HG02571 (cell line): ENCODE measurements at regions not wholly inside any gene's neighbourhood (a gene's known extent, or its start where the extent isn't known, plus 50 kb on each side); places are given as distances from the start of the nearest gene placed in this dataset.

Experiments
- ATAC-seq: cut with Tn5 transposase; IDR thresholded peaks from one replicate; pipeline ENCODE4 v1.9.1; 2021; ENCODE audit warnings: mild to moderate bottlenecking, moderate library complexity; ENCODE audit not compliant: unreplicated experiment

- no peak for ATAC-seq
Measured at GRCh38 chr10:4733150-4733842, 92.7 kb upstream of the AKR1E2 start.

DNA sequence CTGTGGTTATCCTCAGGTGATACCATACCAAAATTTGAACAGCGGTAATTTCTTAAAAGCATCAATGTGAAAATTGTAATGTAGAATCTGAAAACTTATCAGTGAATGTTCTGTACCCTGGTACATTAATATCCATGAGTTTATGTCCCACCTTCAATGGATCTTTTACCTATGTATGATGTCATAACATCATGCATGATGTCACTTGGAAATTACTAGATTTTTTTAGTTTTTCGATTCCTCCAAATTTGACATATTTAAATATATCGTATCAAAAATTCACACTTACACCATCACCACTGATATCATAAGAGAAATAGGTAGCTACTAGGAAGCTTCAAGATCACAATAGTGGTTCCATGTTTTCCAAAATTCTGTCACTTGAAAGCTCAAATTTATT lies 95.0 kb upstream of the AKR1E2 start:
- ATAC-seq = no peak

DNA sequence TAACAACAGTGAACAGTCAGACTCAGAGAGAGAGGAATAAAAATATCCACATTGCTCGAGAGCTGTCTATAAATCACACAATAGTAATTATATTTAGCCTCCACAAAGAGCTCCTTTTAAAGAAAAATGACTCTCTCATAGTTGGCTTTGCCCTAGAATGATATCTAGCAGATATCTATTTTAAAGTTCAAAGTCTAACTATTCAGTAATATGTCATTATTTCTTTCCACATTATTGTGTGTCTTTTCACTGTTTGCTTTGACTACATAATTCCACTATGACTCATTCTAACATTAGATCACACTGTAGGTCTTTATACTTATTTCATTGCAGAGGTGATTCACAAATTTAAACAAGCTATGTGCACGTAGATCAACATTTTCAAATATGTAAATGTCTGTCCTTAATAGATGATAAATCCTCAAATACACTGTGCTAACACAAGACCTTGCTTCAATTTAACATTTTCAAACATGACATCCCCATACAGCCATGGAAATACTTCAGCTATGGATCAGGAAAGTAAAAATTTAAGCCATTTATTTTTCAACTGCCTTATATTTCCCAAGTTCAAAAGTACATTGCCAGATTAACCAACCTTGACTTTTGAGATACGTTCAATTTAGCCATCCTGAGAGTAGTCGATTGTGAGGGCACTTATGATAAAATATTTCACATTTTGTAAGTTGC lies 99.9 kb upstream of the AKR1E2 start:
- no peak for ATAC-seq

- no peak for ATAC-seq
Measured at GRCh38 chr10:4723860-4724259, 102.1 kb upstream of the AKR1E2 start.

DNA sequence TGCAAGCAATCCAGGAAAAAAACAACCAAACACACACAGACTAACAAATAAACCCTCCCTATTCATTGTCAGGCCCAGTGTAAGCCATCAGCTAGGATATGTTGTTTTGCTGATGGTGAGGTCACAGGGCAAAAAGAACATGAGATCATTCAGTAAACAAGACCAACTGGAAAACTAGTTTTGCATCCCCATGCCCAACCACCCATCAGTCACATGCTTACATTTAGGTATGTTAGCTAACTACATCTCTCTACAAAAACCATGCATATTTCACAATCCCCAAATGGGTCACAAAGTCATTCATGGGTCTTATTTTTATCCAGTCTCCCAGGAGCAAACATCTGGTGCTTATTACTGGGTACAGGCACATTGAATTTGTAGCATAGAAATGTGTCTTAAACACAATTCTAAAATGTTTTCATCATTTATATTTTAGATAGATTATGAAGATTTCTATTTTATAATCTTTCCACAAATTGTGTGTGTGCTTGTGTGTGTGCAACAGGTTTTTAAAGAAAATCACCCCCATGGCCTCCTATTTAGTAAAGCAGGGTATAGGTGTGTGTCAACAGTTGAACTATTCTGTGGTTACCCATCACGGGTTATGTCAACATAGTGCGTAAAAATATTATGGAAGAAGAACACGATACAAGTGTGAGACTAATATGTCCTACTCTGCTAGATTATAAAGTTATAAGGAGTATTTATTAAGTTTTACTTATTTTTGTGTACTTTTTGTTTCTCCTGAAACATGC lies 103.8 kb upstream of the AKR1E2 start:
- no peak for ATAC-seq

- no peak for ATAC-seq
Measured at GRCh38 chr10:4720463-4720862, 105.5 kb upstream of the AKR1E2 start.

DNA sequence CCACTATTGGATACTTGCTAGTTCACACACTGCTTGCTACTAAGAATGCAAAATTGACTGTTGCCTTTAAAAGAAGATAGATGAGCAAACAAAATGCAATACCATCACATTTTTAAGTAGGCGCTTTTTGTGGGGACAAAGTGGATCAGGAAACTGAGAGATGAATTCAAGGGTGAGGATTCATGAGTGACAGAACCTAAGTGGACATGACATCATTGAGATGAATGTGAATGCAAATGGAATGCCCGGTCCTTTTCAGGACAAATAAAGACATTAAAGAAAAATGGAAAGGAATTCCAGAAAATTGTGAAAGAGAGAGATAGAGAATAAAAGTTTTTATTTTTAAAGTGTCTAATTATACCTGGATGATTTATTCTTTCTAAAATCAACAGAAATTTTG lies 106.3 kb upstream of the AKR1E2 start:
- ATAC-seq = no peak

- ATAC-seq = no peak
Measured at GRCh38 chr10:4719036-4719435, 107.0 kb upstream of the AKR1E2 start.

DNA sequence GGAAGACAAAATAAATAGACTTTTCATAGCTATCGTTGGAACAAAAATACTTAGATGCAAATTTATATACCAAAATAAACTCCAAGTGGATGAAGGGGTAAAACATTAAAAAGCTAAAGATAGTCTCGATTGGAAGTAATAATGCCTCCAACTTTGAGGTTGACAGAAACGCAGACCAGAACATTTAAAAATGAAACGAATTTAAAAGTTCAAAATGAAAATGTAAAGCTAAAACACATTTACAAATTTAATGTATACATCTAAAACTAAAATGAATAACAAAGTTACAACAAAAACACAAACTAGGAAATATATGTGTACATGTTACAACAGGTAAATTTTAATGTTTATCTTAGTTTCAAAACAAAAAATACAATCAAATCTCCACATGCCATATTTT lies 107.5 kb upstream of the AKR1E2 start:
- ATAC-seq = no peak

GRCh38 chr10:4717670-4718069 lies 108.3 kb upstream of the AKR1E2 start:
- no peak for ATAC-seq

DNA sequence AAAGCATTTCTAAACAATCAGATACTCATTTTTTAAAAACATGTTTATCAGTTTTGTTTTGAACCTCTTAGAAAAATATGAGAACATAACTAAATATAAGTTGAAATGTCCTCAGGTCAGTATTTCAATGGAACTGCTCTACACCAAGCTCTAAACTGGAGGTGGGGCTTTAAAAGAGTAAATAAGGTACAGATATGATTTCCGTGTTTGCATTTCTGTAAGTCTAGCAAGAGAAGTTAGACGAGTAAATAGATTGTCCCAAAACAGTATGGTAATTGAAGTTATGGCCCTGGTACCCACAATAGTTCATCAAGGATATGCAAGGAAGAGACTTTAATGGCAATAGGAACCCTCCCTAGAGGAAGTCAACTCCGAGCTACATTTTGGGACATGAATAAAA lies 115.1 kb upstream of the AKR1E2 start:
- no peak for ATAC-seq

DNA sequence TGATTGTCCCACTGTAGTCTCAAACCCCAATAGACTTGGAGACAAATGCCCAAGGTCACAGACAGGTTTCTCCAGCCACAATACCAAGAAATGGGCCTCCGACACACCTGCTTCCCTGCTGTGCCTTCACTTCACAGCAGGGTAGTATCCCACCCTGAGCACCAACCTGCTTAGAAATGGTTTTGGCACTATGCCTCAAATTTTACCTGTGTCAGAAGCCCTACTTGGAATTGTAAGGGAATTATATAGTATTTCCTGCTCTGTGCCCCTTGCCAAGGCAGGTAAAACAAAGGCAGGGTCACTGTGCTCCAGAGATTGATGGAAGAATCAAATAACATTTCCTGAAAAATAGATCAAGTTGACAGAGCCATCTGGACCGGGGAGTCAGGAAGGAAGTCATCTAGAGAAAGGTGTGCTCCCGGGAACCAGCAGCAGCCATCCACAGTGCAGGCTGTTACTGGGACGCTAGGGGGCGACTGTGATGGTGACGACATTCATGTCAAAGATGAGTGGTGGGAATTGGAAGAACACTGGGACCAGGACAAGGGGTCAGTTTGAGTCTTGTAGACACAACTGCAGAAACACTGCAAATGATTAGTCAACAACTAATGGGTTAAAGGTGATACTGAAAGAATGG lies 117.8 kb upstream of the AKR1E2 start:
- no peak for ATAC-seq

DNA sequence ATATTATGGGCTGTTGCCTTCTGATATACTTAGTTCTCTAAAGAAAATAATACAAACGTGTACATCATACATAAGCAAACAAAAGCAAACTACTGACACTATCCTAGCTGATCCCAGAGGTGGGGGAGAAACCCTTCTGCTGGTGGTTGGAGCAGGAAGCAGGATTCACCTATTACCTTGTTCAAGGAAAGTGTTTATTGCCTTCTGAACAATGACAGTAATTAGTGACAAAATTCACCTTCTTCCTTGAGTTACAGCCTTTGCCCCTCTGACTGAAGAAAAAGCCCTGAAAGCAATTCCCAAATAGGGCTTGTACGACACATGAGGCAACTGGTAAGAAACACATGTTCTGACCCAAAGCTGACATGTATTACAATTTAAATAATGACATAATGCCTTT lies 118.8 kb upstream of the AKR1E2 start:
- ATAC-seq = no peak

DNA sequence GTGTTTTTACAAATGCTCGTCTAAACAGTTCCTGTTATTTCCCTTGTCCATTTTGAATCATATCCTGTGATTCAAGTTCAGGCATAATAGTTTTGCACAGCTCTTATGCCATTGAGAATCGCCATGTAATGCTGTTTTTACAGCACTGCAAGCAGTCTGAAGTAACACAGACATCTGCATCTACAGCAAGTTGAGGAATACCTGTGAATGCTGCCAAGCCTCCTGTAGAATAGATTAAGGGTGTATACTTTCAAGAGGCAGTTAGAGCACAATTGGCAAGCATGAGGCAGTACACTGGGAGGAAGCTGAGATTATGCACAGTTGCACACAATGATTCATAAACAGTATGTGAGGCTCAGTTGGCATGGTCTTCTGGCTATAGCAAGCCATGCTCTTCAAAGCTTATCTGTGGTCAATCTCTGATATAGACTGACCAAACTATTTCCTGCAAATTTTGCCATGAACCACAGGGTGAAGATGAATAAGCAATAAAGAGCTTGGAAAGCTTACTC lies 121.9 kb upstream of the AKR1E2 start:
- no peak for ATAC-seq

DNA sequence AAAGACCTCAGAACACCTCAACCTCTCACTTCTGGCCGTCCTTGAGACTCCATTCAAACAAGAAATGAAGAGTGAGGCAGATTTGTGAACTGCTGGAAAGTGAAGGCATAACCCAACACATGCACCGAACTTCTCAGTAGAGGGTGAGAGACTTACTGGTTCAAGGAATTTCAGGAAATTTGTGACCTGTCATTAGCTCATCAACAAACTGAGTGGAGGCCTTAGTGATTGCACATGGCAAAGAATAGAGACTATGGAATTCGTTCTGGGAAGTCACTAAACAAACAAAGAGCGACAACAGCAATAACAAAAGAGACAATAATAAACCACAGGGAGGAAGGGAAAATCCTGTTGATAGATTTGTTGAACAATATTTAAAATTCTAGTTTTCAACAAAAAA lies 125.0 kb upstream of the AKR1E2 start:
- no peak for ATAC-seq

DNA sequence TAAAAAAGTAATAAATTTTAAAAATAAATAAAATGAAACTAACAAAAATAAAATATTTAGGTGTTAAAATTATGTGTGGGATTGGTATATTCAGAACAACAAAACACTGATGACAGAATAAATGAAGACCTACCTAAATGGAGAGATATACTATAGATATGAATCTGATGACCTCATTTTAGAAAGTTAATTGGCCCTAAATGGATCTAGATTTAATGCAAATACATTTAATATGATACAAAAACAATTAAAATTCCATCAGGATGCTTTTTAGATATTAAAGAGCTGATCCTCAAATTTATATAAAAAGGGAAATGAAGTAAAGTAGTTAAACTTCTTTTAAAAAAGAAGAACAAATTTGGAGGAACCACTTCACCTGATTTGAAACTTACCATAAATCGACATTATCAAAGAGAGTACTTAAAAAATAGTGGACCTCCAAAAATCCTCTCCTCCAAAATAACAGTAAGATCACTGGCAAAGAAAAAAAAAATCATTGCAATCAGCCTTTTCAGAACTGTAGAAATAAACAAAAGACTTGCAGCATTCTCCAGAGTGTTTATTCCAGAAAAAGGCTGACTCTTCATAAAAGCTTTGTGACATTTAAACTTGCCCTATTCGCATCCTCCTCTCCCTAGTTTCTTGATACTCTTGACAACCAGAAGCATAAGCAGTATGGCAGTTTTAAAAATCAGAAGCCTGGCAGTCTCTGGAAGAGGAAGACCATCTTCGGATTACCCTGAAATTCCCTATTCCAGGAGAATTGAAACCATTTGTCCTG lies 125.9 kb upstream of the AKR1E2 start:
- no peak for ATAC-seq

DNA sequence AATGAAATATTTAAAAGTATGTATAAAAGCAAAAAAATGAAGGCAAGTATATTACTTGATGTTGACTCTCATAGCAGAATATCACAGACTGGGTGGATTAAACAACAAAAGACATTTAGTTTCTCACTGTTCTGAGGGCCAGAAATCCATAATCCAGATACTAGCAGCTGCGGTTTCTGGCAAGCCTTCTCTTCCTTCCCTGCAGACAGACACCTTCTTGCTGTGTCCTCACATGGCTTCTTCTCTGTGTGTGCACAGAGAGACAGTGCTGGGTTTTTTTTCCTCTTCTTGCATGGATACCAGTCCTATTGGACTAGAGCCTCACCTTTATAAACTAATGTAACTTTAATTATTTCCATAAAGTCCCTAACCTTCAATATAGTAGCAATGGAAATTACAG lies 127.9 kb upstream of the AKR1E2 start:
- no peak for ATAC-seq

GRCh38 chr10:4696186-4696585 lies 129.8 kb upstream of the AKR1E2 start:
- no peak for ATAC-seq

- ATAC-seq = no peak
Measured at GRCh38 chr10:4693967-4694366, 132.0 kb upstream of the AKR1E2 start.

DNA sequence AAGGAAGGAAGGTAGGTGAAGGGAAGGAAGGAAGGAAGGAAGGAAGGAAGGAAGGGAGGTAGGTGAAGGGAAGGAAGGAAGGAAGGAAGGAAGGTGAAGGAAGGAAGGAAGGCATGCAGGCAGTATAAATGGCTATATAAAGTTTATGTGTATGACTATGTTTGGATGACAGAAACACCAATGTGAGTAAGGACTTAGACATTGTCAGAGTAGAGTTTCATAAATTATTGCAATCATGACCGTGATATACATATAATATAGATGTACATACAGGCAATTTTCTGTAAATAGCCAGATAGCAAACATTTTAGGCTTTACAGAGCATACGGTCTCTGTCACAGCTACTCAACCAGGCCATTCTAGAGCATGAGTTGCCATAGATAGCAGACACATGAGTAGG lies 133.8 kb upstream of the AKR1E2 start:
- no peak for ATAC-seq

DNA sequence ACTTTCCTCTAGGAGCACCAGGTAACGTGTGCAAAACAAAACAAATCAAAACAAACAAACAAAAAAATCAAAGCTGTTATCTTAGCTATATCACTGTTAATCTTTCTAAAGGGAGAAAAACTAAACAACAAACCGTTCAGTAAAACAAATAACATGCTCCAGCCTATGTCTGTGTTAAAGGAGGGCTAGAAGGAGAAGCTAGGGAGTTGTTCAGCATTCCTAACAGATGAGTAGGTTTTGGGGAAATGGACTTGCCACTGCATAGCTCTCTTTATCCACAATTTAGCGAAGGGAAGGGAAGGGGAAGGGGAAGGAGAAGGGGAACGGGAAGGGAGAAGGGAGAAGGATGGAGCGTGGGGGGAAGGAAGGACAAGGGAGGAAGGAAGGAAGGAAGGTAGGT lies 134.2 kb upstream of the AKR1E2 start:
- no peak for ATAC-seq
